GM12878 (cell line): ENCODE measurements at regions not wholly inside any gene's neighbourhood (a gene's known extent, or its start where the extent isn't known, plus 50 kb on each side); places are given as distances from the start of the nearest gene placed in this dataset.

Experiments
- ATAC-seq: fragments of 200-7000 bp; cut with Tn5 transposase; 3 replicates; pipeline ENCODE4 v1.9.1; 2020; ENCODE audit warnings: mild to moderate bottlenecking, moderate library complexity
- BruUV-seq: library from RNA; stranded (reverse); fragments of 400-500 nt; replicated peaks from 2 replicates; lab custom pipeline; 2021; lab: Mats Ljungman, UMichigan
- CTCF ChIA-PET: fragments of 300-600 bp; sonication (Branson Sonifier 250); formaldehyde crosslinking; extraction: SDS; loops from one replicate; lab custom pipeline; 2021; ENCODE audit warnings: inconsistent platforms; lab: Yijun Ruan, JAX
- POLR2A ChIA-PET: fragments of 350-600 bp; formaldehyde crosslinking; extraction: SDS; loops from one replicate; lab custom pipeline; 2021; ENCODE audit warnings: inconsistent platforms; lab: Charles Lee
- RAD21 ChIA-PET: fragments of 300-600 bp; sonication (Branson Sonifier 250); formaldehyde crosslinking; loops from one replicate; lab custom pipeline; 2023; ENCODE audit warnings: antibody characterized with exemption; ENCODE audit not compliant: unreplicated experiment; lab: Charles Lee
- SMC1A ChIA-PET: fragments of 300-600 bp; sonication (Branson Sonifier 250); formaldehyde crosslinking; loops from one replicate; lab custom pipeline; 2023; ENCODE audit not compliant: unreplicated experiment, uncharacterized antibody; lab: Charles Lee
- DNase-seq: peaks from one replicate; pipeline ENCODE4 v3.0.0-alpha.2; 2011; ENCODE audit warnings: low read depth, low spot score
- FAIRE-seq: peaks from 3 replicates; lab custom pipeline; 2011; peaks lifted over from hg19 to GRCh38; lab: Jason Lieb, UNC
- H2AFZ ChIP-seq: 2 replicates; pipeline ENCODE4 v1.6.0; 2011; ENCODE audit warnings: low read depth, low read length, control low read depth; ENCODE audit not compliant: control insufficient read depth
- H3K27ac ChIP-seq: 2 replicates; pipeline ENCODE4 v1.5.1; 2011; ENCODE audit warnings: control low read depth; ENCODE audit not compliant: control insufficient read depth, insufficient read depth
- H3K27me3 ChIP-seq, 2 experiments: replicated peaks in 1 of 2; 2 replicates each; pipeline versions ENCODE4 v1.6.0 to v1.6.1; 2011; ENCODE audit warnings: low read length in 1 of 2; ENCODE audit not compliant: control insufficient read depth in 2 of 2, insufficient read depth in 2 of 2
- H3K36me3 ChIP-seq, 2 experiments: 2 replicates each; pipeline ENCODE4 v1.5.1; 2011; ENCODE audit warnings: low read length in 1 of 2; ENCODE audit not compliant: control insufficient read depth in 2 of 2, insufficient read depth in 2 of 2
- H3K4me1 ChIP-seq: 2 replicates; pipeline ENCODE4 v1.6.1; 2011; ENCODE audit warnings: mild to moderate bottlenecking, low read length, moderate library complexity, mixed read lengths; ENCODE audit not compliant: control insufficient read depth, insufficient read depth
- H3K4me2 ChIP-seq: 2 replicates; pipeline ENCODE4 v1.6.0; 2011; ENCODE audit warnings: control low read depth; ENCODE audit not compliant: control insufficient read depth, insufficient read depth
- H3K4me3 ChIP-seq: fragments of 200-600 bp; sonication (generic); 2 replicates; pipeline ENCODE4 v1.5.1; 2016
- H3K79me2 ChIP-seq: 2 replicates; pipeline ENCODE4 v1.6.0; 2011; ENCODE audit warnings: low read length; ENCODE audit not compliant: control insufficient read depth, insufficient read depth
- H3K9ac ChIP-seq: 2 replicates; pipeline ENCODE4 v1.8.0; 2011; ENCODE audit warnings: low read length, control low read depth, mixed read lengths; ENCODE audit not compliant: control insufficient read depth, insufficient read depth
- H3K9me3 ChIP-seq: replicated peaks from 3 replicates; pipeline ENCODE4 v1.5.1; 2011; ENCODE audit warnings: mild to moderate bottlenecking, low read length; ENCODE audit not compliant: control insufficient read depth, insufficient read depth
- H4K20me1 ChIP-seq: 2 replicates; pipeline ENCODE4 v1.6.0; 2011; ENCODE audit not compliant: control insufficient read depth, insufficient read depth
- CBX3 ChIP-seq: fragments of 200-600 bp; sonication (generic); IDR thresholded peaks from 2 replicates; pipeline ENCODE4 v1.6.1; 2016; ENCODE audit warnings: low read depth, borderline replicate concordance
- HDAC6 ChIP-seq: fragments of 200-600 bp; sonication (generic); IDR thresholded peaks from one replicate; pipeline ENCODE4 v1.8.0; 2017; ENCODE audit warnings: antibody characterized with exemption; ENCODE audit not compliant: unreplicated experiment
- JUND ChIP-seq: IDR thresholded peaks from 2 replicates; pipeline ENCODE4 v1.6.1; 2012; ENCODE audit warnings: low read depth, mild to moderate bottlenecking, low read length, improper control_type of control experiment, moderate library complexity
- MTA2 ChIP-seq: fragments of 450-650 bp; IDR thresholded peaks from 2 replicates; pipeline ENCODE4 v1.6.1; 2016; ENCODE audit warnings: low read depth, mild to moderate bottlenecking, moderate library complexity
- MYB ChIP-seq: fragments of 150-350 bp; IDR thresholded peaks from 2 replicates; pipeline ENCODE4 v1.6.1; 2014; ENCODE audit warnings: mild to moderate bottlenecking, low read depth, low read length, borderline replicate concordance
- RFX5 ChIP-seq: IDR thresholded peaks from 2 replicates; pipeline ENCODE4 v1.6.1; 2011; ENCODE audit warnings: low read depth, low read length, improper control_type of control experiment
- SREBF2 ChIP-seq: IDR thresholded peaks from 2 replicates; pipeline ENCODE4 v1.6.1; 2012; ENCODE audit warnings: mild to moderate bottlenecking, low read length
- WGBS: methylation state at CpG from one replicate; pipeline ENCODE4 v1.1.6; 2016; ENCODE audit warnings: low lambda C conversion rate; ENCODE audit not compliant: insufficient replicate concordance, insufficient coverage; ENCODE audit errors: missing lambda C conversion rate; 5-methylcytosine and 5-hydroxymethylcytosine counted together
- in situ Hi-C: fragments of 300-500 bp; cut with MboI; formaldehyde crosslinking; loops from 9 replicates; pipeline ENCODE4 v1.14.3; 2018; ENCODE audit warnings: mixed read lengths
- intact Hi-C: fragments of 100-400 bp; cut with micrococcal nuclease; formaldehyde crosslinking; loops from one replicate; pipeline ENCODE4 v1.14.2; 2022; ENCODE audit not compliant: unreplicated experiment
- TF ChIP-seq, protein P1 (sequence below): fragments of 450-650 bp; IDR thresholded peaks from 2 replicates; pipeline ENCODE4 v1.6.1; 2016; ENCODE audit warnings: mild to moderate bottlenecking, moderate library complexity, borderline replicate concordance
- TF ChIP-seq, protein P2 (sequence below): fragments of 150-350 bp; IDR thresholded peaks from 2 replicates; pipeline ENCODE4 v1.6.1; 2014; ENCODE audit warnings: mild to moderate bottlenecking, low read depth, low read length
- TF ChIP-seq, protein P3 (sequence below): fragments of 150-350 bp; IDR thresholded peaks from 2 replicates; pipeline ENCODE4 v1.6.1; 2016; ENCODE audit warnings: low read depth, low read length

DNA sequence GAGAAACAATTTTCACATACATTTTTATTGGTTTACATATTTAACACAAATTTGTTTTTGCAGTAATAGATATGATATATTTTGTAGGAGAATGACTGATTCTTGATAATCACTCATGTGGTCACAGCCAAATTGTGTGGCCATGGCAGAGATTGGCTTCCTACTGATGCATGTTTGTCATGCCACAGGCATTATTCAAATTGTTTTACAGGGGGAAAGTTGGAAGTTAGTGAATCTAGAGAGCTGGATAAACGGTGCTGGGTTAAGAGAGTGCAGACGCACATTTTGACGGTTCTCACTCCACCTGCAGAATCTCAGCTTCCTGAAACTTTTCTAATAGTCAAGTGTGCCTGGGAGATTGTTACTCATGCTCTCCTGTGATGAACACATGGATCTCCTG, 91.1 kb upstream of the FBN2 start:
- Histone ChIP-seq H3K4me2 (no peak overlapping the region), H3K9me3 (no peaks in the 10 kb centered on the region), H4K20me1 (no peaks in the 10 kb centered on the region), H2AFZ (no peak overlapping the region), H3K27me3 (no peaks in the 10 kb centered on the region), H3K36me3 (no peaks in the 10 kb centered on the region), H3K27ac (no peak overlapping the region), H3K4me3 (no peak overlapping the region)
- CTCF ChIA-PET, result no interaction called here
- POLR2A ChIA-PET, result no interaction called here
- 62% methylated on average over 3 of the region's 3 CpGs for WGBS
- no peak for FAIRE-seq
- in situ Hi-C loops, result no loop called here
- no peak for ATAC-seq
- BruUV-seq, result no TSS peak
- intact Hi-C loops, result no loop called here
- no peak for DNase-seq
- SMC1A ChIA-PET, result no interaction called here
- RAD21 ChIA-PET, result no interaction called here
- TF ChIP-seq JUND, result no peak
- no peak for TF ChIP-seq SREBF2
- TF ChIP-seq RFX5, result no peak
- TF ChIP-seq, all 136 proteins: peak for 0
- Histone ChIP-seq H3K79me2 (no peaks in the 10 kb centered on the region), H3K9ac (no peak overlapping the region), H3K4me1 (no peaks in the 10 kb centered on the region)

DNA sequence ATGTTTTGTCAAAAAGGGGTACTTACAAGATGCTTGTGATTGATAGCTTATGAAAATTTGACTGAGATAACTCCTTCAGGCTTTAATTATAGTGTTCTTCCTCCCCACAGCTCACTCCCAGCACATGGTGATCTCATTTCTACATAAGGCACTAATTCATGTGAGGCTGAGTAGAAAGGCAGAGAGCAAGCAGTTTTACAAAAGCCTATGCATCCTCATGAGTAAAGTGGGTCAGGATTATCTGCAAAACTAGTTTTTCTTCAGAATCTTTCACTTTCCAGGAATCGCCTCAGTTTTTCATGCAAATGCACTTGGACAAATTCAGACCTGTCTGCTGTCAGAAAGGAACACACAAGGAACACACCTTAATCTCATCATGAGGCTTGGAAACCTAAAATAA, 92.1 kb upstream of the FBN2 start:
- no TSS peak for BruUV-seq
- 31% methylated on average over 1 of the region's 1 CpG for WGBS
- TF ChIP-seq, protein P1, sequence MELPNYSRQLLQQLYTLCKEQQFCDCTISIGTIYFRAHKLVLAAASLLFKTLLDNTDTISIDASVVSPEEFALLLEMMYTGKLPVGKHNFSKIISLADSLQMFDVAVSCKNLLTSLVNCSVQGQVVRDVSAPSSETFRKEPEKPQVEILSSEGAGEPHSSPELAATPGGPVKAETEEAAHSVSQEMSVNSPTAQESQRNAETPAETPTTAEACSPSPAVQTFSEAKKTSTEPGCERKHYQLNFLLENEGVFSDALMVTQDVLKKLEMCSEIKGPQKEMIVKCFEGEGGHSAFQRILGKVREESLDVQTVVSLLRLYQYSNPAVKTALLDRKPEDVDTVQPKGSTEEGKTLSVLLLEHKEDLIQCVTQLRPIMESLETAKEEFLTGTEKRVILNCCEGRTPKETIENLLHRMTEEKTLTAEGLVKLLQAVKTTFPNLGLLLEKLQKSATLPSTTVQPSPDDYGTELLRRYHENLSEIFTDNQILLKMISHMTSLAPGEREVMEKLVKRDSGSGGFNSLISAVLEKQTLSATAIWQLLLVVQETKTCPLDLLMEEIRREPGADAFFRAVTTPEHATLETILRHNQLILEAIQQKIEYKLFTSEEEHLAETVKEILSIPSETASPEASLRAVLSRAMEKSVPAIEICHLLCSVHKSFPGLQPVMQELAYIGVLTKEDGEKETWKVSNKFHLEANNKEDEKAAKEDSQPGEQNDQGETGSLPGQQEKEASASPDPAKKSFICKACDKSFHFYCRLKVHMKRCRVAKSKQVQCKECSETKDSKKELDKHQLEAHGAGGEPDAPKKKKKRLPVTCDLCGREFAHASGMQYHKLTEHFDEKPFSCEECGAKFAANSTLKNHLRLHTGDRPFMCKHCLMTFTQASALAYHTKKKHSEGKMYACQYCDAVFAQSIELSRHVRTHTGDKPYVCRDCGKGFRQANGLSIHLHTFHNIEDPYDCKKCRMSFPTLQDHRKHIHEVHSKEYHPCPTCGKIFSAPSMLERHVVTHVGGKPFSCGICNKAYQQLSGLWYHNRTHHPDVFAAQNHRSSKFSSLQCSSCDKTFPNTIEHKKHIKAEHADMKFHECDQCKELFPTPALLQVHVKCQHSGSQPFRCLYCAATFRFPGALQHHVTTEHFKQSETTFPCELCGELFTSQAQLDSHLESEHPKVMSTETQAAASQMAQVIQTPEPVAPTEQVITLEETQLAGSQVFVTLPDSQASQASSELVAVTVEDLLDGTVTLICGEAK, result no peak
- no peak for TF ChIP-seq MTA2
- TF ChIP-seq HDAC6, result no peak
- TF ChIP-seq, protein P2, sequence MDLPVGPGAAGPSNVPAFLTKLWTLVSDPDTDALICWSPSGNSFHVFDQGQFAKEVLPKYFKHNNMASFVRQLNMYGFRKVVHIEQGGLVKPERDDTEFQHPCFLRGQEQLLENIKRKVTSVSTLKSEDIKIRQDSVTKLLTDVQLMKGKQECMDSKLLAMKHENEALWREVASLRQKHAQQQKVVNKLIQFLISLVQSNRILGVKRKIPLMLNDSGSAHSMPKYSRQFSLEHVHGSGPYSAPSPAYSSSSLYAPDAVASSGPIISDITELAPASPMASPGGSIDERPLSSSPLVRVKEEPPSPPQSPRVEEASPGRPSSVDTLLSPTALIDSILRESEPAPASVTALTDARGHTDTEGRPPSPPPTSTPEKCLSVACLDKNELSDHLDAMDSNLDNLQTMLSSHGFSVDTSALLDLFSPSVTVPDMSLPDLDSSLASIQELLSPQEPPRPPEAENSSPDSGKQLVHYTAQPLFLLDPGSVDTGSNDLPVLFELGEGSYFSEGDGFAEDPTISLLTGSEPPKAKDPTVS, result no peak
- no peak for TF ChIP-seq CBX3
- TF ChIP-seq, protein P3, sequence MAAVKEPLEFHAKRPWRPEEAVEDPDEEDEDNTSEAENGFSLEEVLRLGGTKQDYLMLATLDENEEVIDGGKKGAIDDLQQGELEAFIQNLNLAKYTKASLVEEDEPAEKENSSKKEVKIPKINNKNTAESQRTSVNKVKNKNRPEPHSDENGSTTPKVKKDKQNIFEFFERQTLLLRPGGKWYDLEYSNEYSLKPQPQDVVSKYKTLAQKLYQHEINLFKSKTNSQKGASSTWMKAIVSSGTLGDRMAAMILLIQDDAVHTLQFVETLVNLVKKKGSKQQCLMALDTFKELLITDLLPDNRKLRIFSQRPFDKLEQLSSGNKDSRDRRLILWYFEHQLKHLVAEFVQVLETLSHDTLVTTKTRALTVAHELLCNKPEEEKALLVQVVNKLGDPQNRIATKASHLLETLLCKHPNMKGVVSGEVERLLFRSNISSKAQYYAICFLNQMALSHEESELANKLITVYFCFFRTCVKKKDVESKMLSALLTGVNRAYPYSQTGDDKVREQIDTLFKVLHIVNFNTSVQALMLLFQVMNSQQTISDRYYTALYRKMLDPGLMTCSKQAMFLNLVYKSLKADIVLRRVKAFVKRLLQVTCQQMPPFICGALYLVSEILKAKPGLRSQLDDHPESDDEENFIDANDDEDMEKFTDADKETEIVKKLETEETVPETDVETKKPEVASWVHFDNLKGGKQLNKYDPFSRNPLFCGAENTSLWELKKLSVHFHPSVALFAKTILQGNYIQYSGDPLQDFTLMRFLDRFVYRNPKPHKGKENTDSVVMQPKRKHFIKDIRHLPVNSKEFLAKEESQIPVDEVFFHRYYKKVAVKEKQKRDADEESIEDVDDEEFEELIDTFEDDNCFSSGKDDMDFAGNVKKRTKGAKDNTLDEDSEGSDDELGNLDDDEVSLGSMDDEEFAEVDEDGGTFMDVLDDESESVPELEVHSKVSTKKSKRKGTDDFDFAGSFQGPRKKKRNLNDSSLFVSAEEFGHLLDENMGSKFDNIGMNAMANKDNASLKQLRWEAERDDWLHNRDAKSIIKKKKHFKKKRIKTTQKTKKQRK, result no peak
- TF ChIP-seq MYB, result no peak

More for the DNA sequence above, 92.1 kb upstream of the FBN2 start:
- Histone ChIP-seq H4K20me1 (no peaks in the 10 kb centered on the region), H3K27me3 (no peaks in the 10 kb centered on the region), H3K4me2 (no peak overlapping the region), H3K4me1 (no peaks in the 10 kb centered on the region), H3K4me3 (no peak overlapping the region), H3K9ac (no peak overlapping the region), H3K79me2 (no peaks in the 10 kb centered on the region), H3K9me3 (no peaks in the 10 kb centered on the region), H3K27ac (no peak overlapping the region), H3K36me3 (no peaks in the 10 kb centered on the region), H2AFZ (no peak overlapping the region)
- ChIA-PET POLR2A (no interaction called here), CTCF (no interaction called here), RAD21 (no interaction called here), SMC1A (no interaction called here)
- intact Hi-C loops (no loop called here), in situ Hi-C loops (no loop called here)
- ATAC-seq, result no peak
- no peak for FAIRE-seq
- DNase-seq, result no peak
